T1000 (cell line): ENCODE measurements at regions not wholly inside any gene's neighbourhood (a gene's known extent, or its start where the extent isn't known, plus 50 kb on each side); places are given as distances from the start of the nearest gene placed in this dataset.

Experiments used
- DNase-seq: peaks from one replicate; lab custom pipeline; 2025; ENCODE audit warnings: mixed read lengths; lab: John Stamatoyannopoulos, UW

GRCh38 chr10:47166808-47167581 is 133.0 kb upstream of the GDF10 start:
- peak; percentile 45 for DNase-seq

DNA sequence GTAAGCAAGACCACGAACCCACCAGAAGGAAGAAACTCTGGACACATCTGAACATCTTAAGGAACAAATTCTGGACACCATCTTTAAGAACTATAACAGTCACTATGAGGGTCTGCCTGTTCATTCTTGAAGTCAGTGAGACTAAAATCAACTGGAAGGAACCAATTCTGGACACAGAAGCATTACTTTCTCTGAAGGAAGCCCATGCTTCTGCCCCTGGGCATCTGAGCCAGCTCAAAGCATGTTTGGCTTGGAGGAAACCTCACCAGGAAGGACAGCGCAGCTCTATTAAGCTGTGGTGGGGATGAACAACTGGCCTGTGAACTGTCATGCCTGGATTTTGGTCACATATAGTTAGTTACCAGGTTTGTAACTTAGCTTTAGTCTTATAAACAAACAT is 132.4 kb upstream of the GDF10 start:
- no peak for DNase-seq

- no peak for DNase-seq
These were observed 130.4 kb upstream of the GDF10 start for GRCh38 chr10:47169581-47169980.

DNA sequence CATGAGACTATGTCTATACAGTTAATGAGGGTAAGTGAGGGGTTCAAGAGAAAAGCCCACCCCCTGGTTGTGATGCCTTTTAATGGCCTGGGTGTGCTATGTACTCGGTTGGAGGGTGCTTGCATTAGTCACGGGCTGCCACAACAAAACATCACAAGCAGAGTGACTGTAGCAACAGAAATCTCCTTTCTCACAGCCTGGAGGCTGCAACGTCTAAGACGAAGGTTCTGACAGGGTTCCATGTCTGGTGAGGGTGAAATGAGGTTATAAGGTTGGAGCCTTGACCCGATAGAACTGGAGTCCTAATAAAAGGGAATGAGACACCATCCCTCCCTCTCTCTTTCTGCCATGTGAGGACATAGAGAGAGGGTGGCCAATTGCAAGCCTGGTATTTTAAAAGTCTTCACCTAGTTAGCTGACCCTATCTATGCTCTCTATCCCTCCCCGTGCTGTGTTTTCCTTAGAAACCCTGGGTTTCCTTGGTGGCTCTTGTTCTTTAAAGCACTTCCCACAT is 126.0 kb upstream of the GDF10 start:
- DNase-seq, result no peak

GRCh38 chr10:47175181-47176123 is 124.5 kb upstream of the GDF10 start:
- DNase-seq, result no peak

DNA sequence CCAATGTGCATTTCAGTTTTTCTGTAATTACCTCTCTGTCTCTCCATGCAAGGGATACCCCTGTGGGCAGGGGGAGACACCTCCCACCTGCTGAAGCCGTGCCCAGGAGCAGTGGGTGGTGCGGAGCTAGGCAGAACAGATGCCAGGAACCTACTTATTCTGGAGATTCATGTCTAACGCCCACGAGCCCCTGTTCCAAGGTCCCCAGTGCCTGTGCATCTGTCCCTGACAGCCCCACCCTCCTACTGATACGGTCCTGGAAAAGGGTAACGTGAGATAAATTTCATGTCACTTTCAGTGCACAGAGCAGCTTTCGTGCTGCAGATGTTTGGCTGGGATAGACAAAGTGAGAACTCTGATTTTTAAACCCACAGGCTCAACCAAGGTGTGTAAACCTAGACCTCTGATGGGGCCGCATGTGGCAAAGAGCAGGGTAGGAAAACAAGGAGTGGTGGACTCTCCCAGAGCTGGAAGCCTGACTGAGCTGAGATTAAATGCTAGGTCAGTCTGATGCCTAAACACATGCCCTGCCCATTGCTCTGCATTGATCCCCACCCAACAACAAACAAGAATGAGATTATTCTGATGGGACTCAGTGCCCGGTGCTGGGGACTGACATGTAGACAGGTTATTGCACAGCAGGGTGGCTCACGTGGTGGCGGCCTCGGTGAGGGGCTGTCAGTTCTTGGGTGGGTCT is 123.6 kb upstream of the GDF10 start:
- DNase-seq, result no peak

DNA sequence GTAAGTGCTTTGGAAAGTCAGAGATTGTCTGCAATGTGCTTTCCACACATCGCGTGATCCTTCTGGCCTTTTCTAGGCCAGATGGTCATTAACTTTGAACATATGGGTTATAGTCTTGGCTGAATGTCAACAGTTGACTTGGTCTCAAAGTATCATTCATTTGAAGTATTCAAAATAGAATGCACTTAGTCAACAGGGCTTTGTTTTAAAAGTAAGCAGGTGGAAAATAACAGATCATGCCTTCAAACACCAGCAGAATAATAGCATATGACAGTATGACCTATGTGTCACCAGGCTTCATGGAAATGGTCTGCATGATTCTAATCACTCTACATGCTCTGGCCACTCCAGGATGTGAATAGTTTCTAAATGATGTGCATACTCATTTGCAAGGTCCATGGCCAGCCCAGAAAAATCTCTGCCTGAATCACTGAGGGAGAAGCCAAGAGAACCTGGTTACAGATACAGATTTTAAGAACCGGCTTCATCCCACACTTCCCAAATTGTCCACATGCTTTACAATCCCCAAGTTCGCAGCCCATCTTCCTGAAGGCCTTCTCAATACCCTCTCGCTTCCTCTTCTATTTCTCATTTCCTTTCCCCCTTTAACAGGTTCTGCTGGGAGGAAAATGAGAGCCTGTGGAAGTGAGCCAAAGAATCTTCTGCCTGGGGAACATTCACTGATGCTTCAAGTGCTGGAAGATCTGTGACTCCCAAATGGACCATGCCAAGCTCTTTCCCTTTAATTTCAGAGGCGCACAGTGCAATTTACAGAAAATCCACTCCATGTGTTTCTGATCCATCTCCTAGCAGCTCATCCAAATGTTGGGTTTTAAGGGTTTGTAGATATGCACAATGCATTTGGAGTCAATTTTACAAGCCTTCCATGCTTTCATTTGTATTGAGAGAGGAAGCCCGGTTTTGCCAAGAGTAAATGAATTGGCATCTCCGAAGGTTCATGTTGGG is 122.8 kb upstream of the GDF10 start:
- DNase-seq, result no peak

GRCh38 chr10:47178537-47179290 is 121.3 kb upstream of the GDF10 start:
- no peak for DNase-seq

- no peak for DNase-seq
These were observed 120.7 kb upstream of the GDF10 start for GRCh38 chr10:47179291-47179647.

DNA sequence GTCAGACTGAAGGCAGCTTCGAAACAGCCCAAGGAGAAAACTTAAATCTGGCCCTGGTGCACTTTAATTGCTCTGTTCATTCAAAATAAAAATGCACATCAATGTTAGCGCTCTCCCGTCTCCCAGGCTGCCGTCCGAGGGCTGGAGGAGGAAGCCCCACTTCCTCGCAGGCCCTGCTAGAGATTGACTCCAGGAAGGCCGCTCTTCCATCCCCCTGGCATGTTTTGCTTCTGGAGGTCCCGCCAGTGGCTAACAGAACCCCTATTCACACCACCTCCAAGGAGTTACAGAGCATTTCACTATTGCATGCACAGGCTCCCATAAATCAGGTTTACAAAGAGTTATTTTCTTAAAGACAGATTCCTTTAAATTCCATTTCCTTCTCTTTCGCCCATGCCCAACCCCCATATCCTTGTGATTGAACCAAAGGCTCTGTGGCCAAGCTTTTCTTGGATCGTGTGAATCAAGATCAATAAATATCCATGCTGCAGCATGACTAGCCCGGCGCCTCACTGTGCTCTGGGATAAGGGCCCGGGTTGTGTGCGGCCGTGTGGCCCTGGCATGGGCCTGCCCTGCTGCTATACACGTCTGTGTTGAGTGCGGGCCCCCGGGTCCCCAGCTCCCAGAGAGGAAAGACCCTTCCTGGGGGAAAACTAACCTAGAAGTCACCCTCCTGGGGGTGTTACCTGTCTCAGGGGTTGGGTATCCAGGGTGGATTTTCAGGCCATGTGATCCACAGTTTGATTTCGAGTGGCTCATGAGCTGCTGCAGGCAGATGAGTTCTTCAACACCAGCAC is 118.7 kb upstream of the GDF10 start:
- no peak for DNase-seq

DNA sequence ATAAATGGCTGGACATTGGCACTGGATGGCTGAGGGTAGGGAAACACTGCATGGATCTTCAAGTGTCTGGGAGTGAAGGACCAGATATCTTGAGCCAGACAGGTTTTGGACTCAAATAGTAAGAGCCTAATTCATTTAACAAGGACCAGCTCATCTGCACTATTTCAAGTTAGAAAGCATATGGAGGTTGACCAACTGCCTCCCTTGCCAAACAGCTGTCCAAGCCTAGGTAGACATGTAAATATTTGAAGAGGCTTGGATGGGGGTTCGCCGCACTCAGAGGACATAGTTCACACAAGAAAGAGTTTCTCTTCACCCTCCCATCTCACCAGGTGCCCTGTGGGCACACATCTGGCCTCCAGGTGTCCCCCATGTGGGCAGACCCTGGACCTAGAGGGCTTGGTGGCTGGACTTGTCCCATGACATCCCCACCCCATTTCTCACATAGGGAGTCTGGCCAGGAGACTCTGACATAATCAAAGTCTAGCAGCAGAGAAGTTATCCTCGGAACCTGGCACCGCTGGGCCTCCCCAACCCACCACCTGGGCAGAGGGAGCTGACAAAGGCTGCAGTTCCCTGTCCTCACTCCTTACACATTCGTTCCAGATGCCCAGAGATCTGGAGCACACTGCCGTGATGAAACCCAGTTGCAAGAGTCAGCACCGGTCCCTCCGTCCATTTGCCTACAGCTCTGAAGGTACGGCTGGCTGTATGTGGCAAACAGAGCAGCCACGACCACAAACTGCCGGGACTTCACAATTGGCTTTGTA is 116.9 kb upstream of the GDF10 start:
- no peak for DNase-seq

DNA sequence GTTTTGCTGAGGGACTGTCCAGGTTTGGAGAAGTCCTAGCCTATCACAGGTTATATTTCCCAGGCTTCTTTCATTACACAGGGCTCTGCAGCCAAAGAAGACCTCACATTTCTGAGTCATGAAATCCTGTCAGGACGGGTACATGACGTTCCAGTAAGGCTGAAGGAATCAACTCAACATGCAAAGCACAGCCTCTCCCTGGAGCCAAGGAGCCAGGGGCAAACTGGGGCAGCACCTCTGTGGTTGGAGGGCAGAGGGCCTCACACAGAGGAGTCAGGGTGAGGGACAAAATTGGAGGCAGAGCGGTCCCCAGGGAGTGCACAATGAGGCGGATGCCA is 116.3 kb upstream of the GDF10 start:
- DNase-seq, result no peak

DNA sequence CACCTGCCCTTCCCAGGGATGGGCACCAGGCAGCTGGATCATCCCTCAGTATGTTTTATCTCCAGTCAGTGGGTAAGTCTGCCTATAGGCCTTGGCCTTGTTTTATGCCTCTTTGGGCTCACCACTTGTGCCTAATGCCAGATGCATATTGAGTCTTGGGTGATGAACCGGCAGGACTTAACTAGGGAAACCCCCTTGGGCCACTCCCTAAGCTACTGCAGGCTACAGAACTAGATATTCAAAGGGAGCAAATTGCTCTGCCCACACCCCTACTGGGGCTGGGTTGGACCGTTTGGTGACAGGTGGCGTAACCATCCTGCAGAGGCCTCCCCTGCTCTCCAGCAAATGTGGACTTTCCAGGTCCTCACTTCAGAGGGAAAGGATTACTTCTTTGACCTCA is 115.7 kb upstream of the GDF10 start:
- DNase-seq, result no peak

DNA sequence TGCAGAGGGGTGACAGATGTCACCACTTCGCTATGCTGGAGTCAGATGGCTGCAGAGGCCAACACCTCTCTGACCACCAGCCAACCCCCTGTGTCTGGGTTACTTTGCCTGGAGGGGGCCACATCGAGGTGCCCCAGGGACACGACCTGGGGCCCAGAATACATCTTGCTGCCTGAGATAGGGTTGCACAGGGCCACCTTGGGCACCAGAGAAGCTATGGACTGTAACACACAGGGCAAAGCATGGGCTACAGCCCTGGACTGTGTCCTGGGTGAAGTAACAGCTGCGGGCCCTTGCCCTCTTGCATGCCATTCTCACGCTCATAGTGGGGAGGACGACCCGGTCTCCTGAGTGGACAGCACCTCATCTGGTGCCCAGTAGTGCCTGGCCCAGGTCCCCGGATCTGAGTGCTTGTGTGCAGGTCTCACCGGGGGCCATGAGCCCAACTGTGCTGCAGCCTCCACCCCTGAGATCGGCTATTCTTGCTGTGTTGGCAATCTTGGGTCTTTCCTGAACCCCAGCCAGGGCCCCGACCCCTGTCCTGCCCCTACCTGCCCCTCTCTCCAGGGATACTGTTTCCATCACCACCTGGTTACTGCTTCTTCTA is 115.2 kb upstream of the GDF10 start:
- DNase-seq, result no peak

DNA sequence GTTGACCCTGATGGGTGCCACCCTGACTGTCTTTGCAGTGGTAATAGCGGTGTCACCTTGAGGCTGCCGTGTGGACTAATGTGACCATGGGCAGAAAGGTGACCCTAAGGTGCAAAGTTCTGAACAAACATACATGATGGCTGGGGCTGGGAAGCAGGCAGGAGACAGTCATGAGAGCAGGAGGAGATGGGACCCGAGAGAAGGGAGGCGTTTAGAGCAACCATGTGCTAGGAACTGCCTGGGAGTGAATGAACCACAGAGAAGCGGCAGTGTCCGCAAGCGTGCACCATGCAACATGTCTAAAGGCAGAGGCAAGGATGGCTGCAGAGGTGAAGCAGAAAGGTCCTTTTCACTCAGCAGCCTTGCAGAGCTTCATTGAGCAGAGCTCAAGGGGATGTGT is 113.1 kb upstream of the GDF10 start:
- no peak for DNase-seq

DNA sequence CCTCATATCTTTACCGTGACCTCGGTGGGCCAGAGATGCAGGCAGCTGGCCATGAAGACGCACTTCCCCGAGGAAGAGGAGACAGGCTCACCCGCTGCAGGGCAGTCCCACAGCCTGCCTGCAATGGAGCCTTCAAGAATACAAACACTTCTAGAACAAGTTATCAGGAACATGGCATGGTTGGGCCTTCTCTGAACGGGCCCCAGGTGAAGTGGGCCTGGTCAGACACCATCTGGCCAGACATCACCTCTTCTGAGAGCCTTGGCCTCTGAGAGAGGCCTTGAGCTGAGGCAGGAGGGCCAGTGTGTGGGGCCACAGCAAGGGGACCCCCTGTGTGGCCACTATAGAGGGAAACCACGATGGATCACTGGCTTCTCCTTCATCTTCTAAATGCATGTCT is 112.4 kb upstream of the GDF10 start:
- no peak for DNase-seq

GRCh38 chr10:47188156-47188555 is 111.8 kb upstream of the GDF10 start:
- DNase-seq, result no peak

DNA sequence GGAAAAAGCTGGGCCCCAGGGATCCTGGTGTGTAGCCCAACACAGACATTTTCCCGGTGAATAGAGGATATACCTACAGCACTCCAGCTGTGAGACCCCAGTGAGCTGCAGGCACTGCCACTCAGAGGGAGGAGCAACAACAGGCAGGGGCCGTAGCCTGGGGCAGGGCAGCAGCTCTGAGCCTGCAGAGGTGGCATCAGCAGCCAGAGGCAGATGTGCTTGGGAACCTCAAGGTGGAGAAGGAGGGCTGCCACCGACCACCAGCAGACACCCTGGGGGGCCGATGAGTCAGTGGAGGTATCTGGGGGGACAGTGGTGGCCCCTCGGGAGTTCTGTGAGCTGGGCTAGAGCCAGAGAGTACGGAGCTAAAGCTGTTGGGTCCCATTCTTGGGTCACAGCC is 110.2 kb upstream of the GDF10 start:
- DNase-seq, result no peak

DNA sequence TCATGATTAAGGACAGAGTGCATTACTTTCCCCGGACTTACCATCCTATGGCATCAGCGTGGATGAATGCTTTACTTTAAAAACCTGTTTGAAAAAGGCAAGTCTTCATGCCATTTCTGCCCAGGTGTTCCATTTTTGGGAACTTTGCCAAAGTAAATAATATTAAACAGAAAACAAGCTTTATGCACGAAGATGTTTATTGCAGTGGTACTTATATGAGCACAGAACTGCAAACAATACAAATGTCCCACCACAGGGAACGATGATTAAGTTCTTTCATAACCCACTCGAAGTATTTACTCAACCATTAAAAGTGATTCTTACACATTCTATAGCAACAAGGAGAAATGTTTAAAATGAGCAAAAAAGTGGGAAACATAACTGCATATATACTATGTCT is 109.7 kb upstream of the GDF10 start:
- no peak for DNase-seq
